ENCODE measurements at regions not wholly inside any gene's neighbourhood (a gene's known extent, or its start where the extent isn't known, plus 50 kb on each side); places are given as distances from the start of the nearest gene placed in this dataset.

DNA sequence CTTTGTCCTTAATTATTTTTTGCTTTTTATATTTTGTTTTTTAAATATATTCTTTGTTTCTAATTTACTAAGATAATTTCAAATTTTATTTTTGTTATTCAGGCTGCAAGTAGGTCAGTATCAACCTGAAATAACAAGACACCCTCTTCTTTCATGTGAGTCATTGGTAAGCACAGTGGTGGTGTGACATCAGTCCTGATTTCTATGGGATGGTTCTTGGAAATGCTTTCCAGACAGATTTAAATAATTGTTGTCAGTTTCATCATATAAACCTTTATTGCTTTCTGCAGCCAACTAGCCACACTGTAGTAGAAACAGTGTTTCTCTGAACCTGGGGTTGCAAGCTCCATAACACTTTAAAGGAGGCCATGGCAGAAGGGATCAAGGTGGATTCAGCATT lies 157.5 kb upstream of the C21orf91 start:
- no peak for DNase-seq

DNA sequence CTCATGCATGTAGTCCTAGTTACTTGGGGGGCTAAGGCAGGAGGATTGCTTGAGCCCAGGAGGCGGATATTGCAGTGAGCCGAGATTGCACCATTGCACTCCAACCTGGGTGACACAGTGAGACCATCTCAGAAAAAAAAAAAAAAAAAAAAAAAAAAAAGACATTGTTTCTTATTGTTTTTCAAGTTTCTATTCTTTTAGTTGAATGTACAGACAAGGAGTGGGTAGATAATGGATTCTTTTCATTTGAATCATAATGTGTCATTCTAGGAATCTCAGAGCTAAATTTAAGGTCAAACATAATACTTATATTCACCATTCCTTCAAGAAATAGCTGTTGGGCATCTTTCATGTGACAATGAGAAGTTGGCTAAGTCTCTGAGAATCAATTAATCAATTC lies 157.0 kb upstream of the C21orf91 start:
- DNase-seq, result no peak

DNA sequence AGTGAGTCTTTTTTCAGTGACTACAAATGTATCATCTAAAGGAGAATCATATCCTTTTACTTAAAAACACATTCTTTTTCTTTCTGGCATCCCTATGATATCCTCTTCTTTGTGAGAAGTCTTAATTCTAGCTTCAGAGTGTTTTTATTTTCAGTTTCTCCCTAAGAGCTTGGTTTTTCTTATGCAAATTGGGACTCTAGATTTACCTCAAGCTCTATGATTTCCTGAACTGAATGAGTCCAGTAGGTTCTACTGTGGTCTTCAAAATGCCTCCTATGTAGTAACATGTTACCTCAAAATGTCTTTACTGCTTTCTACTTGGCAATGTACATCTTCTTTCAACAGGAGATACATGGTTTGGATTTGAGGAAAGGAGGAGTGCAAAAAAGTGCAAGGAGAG lies 148.2 kb upstream of the C21orf91 start:
- no peak for DNase-seq

DNA sequence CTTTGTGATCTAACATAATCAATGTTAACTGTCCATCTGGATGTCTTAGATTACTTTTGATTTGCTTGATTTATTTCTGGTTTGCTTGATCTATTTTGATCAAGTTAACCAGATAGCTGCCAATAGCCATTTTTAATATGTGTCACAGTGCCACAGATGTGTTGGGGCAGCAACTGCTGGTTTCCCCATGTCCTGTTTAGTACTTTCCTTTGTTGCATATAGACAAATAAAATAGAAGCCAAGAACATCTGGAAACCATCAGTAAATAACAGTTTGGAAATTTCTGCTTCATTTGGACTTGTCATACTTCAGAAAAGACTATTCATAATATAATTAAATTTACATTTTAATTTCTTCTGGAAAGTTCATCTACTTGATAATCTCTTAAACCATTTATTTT lies 145.6 kb upstream of the C21orf91 start:
- no peak for DNase-seq

DNA sequence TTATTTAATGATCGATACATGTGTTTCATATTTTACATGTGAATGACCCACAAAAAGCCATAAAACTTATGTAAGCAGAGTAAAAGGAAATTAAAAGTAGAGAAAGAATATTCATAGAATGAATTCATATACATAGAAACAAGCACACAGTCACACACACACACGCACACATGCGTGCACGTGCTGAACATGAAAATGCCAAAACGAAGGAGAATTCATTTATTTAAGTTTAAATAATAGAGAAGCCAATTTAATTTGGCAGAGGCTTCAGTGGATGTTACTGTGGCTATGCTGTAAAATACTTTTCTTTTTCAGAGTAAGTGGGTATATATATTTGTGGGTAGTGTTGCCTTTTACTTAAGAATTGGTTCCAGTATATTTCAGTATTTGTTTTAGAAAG lies 145.0 kb upstream of the C21orf91 start:
- DNase-seq, result no peak

DNA sequence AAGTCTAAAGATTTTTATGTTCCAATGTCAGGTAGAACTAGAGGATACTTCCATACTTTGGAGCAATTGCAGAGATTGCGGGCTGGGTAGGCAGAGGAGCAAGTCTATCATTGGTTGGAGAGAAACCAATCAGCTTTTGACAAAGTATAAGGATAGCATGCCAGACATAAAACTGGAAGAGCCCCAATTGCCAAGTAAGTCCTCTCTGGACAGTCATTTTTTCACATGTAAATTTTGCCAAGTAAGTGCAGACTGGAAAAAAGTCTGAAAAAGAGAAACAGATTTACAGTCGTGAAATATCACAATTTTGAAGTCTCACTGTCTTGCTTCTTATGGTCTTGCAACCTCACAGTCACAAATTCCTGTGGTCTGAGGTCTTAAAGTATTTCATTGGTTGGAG lies 131.4 kb upstream of the C21orf91 start:
- no peak for DNase-seq

DNA sequence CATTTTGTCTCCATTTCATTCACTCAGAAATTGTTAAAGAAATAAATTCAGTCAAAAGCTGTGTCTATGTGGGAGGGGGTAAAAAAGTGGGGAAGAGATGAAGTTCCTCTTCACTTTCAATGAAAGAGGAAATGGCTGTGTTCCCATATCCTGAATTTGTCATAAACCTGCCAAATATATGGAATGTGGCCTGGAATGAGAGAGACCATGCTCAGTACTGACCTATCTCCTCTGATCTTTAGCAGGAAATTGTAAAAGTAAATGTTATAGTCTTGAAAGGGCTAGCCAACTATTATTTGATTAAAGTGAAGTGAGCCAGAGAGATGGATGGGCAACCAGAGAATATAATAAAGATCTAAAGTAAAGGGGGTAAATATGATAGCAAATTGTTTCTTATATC lies 130.3 kb upstream of the C21orf91 start:
- DNase-seq, result no peak

DNA sequence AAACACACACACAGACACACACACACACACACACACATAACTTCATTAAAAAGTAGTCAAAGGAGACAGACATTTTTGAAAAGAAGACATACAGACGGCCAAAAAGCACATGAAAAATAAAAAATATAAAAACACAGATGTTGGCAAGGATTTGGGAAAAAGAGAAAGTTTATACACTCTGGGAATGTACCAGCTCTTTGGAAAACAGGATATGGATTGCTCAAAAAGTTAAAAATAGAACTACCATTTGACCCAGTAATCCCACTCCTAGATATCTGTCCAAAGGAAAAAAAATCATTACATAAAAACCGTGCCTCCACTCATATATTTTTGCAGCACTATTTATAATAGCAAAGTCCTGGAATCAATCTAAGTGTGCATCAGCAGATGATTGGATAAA lies 128.4 kb upstream of the C21orf91 start:
- DNase-seq, result no peak

DNA sequence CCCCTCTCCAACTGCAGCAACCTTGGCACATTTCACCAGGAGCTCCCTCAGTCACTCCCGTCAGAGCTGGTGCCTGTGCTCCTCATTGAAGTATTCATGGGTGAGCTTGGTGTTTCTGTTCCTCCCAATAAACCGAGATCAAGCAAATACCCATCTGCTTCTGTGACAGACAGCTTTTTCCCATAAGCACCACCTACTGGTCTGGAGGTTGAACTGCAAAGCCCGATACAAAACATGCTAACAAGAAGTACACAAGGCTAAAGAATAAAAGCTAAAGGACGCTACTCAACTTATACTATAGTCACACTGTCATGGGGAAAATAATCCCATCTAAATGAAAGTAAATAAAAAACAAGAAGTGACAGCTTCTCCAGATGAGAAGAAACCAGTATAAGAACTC lies 111.9 kb upstream of the C21orf91 start:
- no peak for DNase-seq

DNA sequence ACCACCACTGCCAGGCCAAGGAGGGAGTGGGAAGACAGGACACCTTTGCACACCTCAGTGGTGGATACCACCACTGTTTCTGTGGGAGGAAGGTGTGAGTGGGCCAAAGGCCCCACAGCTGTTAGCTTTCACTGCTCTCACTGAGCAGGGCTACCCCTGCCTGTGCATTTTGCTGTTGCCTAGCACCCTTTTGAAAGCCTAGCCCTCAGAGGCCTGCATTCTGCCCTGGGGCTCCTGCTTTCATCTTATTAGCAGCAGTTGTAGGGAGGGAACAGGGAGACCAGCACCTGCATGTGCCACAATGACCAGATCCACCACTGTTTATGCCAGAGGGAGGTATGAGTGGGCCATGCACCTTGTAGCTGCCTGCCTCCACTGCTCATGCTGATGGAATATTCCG lies 110.9 kb upstream of the C21orf91 start:
- no peak for DNase-seq

DNA sequence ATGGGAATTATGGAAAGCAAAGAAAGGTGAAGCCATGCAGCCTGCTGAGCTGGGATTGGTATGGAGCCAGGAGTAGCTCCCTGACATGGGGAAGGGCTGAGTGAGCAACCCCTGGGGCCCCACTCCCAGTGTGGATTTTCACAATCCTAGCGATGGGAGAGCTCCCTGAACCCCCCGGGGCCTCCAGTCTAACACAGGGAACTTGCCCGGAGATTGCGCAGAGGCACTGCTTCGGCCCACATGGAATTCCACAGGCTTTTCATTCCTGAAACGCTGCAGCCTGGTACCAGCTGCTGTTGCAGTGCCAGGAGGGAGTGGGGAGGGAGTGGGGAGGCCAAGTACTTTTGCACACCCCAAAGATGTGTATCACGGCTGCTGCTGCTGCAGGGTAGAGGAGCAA lies 110.4 kb upstream of the C21orf91 start:
- no peak for DNase-seq

DNA sequence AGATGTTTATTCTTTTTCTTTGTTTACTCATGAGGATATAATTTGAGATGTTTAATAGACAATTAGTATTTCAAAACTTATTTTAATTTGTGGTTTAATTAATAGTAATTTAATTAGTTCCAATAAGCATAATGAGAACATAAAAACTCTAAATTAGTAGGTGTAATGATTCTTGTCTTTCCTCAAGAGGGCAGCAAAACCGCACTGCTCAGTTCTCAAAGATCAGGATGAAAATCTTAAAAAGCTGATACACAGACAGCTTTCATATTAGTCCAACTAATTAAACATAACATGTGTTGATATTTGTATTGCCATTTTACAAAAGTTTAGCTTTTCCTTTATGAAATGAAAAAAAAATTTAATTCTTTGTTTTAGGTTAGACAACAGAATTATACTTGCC lies 106.7 kb upstream of the C21orf91 start:
- DNase-seq, result peak; percentile 15

DNA sequence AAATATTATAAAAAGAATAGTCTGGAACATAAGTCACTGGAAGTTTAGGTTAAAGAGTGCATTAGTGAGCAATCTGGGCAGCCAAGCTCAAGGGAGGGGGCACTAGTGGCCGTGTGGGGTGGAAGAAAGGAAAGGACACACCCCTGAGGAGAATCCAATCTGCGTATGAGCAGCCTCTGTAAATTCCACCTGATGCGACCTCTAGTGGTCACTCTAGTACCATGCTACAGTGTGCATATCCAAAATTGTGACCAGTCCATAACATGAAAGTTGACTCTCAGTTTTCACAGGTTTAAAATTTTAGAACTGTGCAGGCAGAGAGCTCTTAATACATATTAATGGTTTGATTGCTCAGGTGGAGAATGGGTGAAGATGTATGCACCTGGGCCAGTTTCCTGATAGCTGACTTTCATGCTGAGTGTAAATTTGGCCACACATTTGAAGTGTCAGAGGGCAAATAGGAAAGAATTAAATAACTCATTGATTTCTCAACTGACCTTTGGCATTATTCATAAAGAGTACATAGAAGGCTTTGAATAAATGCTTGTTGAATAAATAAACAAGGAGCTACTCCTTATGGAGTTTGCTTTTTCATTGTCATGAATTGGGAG lies 105.9 kb upstream of the C21orf91 start:
- DNase-seq, result peak; percentile 51

DNA sequence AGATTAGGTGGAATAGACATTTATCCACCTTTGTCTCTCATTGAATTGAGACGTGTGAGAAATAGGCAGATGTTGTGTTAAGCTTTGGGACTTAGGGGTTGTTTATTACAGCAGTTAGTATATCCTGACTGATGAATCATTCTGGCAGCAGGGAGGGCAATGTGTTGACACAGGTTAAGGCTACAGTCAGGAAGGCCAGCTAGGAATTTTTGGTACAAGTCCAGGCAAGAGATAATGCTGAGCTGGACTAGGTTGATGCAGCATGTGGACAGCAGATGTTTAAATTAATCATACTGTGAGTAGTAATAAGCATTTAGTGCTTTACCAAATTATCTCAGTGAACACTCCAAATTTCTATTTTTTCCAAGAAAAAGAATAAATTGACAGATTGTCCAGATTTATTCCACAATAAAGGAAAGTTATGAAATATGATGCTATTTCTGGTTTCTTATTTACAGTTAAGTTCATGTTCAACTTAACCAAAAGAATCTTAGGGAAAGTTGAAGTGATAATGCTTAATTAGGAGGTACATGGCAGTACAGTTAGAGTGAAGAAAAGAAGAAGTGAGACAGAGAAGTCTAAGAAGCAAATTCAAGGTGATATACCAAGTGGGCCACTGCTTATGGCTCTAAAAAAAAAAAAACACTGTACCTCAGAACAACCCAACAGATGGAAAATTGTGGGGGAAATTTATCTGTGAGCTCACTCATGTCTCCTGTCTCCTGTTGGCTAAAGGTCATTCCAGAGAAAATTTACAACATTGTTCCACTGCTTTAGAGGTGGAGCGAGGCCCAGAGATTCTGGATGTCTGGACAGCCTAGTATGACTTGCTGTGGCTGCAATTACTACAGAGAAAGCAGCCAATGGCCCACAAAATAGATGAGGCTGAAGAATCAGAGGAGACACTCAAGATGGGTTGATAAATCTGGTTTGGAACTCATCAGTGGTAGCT lies 102.7 kb upstream of the C21orf91 start:
- peak; percentile 7 for DNase-seq

DNA sequence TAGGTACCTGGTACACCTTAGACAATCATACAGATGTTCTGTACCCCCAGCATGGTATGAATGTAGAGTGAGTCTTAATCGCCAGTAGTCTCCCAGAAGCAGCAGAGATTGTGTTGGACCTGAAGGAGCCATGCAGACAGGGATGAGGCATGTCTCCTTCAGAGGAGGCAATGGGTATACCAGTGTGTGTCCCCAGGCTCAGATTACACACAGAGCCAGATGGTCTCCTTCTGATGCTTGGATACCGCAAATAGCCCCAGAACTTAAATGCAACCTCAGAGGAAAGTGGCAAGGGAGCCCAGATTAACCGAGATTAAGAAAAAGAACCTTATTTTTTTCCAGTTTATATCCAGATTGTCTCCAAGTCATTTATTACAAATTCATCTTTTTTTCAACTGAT lies 96.8 kb upstream of the C21orf91 start:
- no peak for DNase-seq

DNA sequence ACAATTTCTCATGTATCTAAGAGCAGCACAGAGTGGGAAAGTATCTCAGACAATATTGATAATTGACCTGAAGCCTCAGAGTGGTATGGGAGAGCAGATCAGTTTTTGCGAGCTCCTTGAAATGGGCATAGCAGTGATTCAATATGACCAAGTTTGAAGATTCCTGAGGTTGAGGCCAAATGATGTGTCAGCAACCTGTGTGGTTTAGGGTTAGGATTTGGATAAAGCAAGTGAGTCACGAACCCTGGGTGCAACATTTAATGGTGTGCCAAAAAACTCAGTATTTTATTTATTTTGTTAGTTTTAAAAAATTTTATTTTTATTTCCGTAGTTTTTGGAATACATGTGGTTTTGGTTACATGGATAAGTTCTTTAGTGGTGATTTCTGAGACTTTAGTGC lies 92.5 kb upstream of the C21orf91 start:
- DNase-seq, result no peak

DNA sequence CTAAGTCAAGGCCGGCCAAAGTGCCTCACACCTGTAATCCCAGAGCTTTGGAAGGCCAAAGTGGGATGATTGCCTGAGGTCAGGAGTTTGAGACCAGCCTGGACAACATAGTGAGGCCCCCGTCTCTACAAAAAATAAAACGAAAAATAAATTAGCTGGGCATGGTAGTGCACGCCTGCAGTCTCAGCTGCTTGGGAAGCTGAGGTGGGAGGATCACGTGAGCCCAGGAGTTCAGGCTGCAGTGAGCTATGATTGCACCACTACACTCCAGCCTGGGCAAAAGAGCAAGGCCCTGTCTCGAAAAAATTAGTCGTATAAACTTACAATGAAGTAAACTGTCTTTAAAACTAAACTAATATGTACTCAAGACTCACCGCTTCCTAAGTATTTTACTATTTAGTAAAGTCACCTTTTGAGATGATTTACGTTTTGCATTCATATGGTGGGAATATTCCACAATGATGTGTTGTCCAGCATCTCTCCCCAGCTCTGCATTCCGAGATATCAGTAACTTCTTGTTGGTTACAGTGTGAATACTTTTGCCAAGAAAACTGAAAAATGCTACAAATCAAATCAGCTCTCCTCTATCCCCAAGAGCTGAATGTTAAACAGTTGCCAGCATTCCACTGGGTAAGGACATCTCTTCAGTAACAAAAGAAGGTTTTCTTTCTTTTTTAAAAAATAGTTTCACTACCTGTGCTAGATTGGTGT lies 84.9 kb upstream of the C21orf91 start:
- DNase-seq, result no peak

DNA sequence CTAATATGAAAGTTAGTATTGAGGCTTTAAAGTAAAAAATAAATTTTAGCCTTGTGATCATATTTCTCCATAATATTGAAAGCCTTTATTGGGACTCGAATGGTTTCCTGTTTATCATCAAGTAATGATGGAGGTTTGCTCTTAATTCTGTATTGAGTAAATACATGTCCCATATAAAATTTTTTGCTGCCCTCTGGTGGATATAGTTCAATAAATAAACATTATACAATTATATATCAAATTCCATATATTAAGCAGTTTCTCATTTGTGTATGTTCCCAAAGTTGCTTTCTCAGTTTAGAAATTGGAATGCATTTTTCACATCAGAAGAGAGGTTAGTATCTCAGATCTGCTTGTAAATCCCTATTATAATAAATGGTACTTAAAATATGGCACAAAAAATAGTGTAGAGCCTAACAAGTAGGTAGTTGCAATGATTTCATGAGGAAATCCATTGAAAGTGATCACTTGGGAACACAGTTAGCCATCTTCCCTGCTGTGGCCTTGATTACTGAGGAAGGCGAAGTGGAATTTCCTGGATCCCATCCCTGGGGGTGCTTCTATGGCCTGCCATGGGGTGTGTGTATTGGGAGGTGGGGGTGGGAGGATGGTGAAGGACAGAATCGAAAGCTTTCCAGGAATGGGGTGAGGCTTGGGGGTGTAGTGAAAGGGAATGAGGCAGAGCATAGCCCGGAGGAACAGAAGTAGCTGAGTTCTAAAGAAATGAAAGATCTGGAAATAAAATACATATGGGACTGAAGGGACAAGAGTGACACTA lies 84.1 kb upstream of the C21orf91 start:
- DNase-seq, result peak; percentile 28

DNA sequence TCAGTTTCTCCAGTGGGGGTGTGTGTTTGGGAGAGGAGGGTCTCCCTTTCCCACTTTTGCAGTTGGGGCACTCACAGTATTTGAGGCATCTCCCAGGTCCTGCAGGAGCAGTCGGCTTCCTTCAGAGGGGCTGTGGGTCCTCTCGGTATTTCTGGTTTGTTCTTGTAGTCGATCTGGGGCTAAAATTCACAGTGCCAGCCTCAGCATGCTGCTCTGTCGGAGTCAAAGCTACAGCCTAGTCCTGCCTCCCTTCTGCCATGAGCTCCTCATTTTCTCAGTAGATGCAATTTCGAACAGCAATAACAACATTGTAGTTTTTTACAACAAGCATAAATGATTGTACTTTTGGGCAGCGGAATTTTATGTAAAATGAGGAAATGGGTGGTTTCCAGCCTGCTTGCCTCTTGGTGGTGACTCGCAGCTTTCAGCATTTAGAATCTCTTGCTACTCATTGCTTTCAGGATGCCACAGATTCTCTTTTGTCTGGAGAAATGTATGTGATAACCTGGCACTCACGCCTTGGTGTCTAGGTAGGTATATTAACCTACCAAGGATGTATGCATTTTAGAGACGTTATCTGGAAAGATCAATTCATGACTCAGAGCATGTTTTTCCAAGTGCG lies 82.4 kb upstream of the C21orf91 start:
- DNase-seq, result no peak

DNA sequence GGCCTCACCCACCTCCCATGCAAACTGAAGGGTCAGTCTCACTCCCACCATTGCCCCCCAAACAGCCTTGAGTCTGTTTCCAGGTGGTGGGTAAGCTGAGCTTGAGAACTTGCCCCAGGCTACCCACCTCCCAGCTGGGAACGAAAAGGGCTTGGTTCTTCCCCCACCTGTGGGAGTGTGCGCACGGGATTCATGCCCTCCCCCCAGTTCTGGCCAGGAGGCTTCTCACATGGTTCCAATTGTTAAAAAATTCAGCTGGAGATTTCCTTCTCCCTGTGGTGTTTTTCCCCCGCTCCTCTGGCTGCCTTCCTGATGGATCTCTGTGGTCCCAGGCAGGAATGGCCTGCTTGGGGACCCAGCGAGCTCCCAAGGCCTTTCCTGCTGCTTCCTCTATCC lies 81.8 kb upstream of the C21orf91 start:
- DNase-seq, result no peak

DNA sequence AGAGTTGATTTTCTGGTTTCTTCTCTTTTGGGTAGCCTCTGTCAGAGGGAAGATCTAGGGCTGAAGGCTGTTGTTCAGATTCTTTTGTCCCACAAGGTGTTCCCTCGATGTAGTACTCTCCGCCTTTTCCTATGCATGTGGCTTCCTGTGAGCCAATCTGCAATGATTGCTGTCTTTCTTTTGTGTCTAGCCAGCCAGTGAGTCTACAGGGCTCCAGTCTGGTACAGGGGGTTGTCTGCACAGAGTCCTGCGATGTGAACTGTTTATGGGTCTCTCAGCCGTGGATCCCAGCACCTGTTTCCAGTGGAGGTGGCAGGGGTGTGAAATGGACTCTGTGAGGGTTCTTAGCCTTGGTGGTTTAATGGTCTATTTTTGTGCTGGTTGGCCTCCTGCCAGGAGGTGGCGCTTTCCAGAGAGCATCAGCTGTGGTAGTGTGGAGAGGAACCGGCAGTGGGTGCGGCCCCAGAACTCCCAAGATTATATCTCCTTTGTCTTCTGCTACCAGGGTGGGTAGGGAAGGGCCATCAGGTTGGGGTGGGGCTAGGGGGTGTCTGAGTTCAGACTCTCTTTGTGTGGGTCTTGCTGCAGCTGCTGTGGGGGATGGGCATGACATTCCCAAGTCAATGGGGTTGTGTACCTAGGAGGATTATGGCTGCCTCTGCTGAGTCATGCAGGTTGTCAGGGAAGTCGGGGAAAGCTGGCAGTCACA lies 81.3 kb upstream of the C21orf91 start:
- DNase-seq, result no peak

DNA sequence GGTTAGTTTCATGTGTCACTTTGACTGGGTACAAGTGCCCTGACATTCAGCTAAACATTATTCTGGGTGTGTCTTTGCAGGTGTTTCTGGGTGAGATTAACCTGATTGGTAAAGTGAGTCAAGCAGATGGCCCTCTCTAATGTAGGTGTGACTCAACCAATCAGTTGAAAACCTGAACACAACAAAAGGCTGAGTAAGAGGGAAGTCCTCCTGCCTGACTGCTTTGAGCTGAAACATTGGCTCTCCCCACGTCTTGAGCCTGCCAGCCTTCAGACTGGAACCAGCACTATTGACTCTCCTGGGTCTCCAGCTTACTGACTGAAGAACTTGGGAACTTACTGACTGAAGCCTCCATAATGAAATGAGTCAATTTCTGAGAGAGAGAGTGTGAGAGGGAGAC lies 70.0 kb upstream of the C21orf91 start:
- DNase-seq, result no peak

Measured in fibroblast of skin of back (primary cell).